ENCODE measurements at regions not wholly inside any gene's neighbourhood (a gene's known extent, or its start where the extent isn't known, plus 50 kb on each side); places are given as distances from the start of the nearest gene placed in this dataset.
"Not testable (repeated sequence)": the region's sequence is repeated elsewhere in the genome, so short reads cannot be mapped to it uniquely, and the experiment has no call there.

DNA sequence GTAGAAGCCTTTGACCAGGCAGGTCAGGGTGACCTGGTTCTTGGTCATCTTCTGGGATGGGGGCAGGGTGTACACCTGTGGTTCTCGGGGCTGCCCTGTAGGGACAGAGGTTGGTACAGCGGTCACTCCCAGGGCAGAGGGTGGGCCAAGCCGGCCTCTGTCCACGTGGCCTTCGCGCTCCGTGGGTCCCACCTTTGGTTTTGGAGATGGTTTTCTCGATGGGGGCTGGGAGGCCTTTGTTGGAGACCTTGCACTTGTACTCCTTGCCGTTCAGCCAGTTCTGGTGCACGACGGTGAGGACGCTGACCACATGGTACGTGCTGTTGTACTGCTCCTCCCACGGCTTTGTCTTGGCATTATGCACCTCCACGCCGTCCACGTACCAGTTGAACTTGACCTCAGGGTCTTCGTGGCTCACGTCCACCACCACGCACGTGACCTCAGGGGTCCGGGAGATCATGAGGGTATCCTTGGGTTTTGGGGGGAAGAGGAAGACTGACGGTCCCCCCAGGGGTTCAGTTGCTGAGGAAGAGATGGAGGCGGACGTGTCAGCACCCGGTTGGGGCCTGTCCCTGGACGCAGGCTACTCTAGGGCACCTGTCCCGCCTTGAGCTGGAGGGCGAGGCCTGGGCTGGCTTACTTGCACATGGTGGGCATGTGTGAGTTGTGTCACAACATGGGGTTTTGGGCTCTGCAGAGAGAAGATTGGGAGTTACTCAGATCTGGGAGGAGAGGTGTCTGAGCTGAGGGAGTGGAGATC is 142.3 kb downstream of the TMEM121 start:
- H3K36me3 Mint-ChIP-seq, H3K4me1 Mint-ChIP-seq: not testable (repeated sequence)

DNA sequence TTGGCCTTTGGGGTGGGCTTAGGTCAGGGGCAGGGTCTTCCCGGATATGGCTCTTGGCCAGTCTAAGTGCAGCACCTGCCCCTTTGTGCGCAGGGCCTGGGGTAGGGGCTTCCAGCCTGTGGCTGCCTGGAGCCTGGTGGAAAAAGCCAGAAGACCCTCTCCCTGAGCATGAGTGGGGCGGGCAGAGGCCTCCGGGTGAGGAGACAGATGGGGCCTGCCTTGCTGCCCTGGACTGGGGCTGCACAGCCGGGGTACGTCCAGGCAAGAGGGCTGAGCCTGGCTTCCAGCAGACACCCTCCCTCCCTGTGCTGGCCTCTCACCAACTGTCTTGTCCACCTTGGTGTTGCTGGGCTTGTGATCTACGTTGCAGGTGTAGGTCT is 142.8 kb downstream of the TMEM121 start:
- ATAC-seq: not testable (repeated sequence)

More for the DNA sequence above, 142.3 kb downstream of the TMEM121 start:
- H3K27ac Mint-ChIP-seq; DNase-seq; ATAC-seq; H3K9me3 Mint-ChIP-seq (ENCODE audit: low read depth); H3K27me3 Mint-ChIP-seq; H3K4me3 Mint-ChIP-seq; CTCF ChIA-PET: not testable (repeated sequence)

DNA sequence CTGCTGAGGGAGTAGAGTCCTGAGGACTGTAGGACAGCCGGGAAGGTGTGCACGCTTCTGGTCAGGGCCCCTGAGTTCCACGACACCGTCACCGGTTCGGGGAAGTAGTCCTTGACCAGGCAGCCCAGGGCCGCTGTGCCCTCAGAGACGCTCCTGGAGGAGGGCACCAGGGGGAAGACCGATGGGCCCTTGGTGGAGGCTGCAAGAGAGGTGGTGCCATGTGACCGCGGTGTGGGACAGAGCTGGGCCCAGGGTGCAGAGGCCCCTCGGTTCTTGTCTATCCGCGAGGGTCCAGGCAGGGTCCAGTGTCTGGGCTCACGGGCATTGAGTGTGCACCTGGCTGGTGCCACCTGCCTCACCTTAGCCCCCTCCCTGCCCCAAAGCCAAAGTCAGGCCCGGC is 143.3 kb downstream of the TMEM121 start:
- H3K4me1 Mint-ChIP-seq; H3K27ac Mint-ChIP-seq; H3K27me3 Mint-ChIP-seq; DNase-seq; H3K36me3 Mint-ChIP-seq; H3K9me3 Mint-ChIP-seq (ENCODE audit: low read depth); H3K4me3 Mint-ChIP-seq; ATAC-seq; CTCF ChIA-PET: not testable (repeated sequence)

More for the DNA sequence above, 142.8 kb downstream of the TMEM121 start:
- H3K27ac Mint-ChIP-seq; CTCF ChIA-PET; H3K9me3 Mint-ChIP-seq (ENCODE audit: low read depth); DNase-seq; H3K4me3 Mint-ChIP-seq; H3K27me3 Mint-ChIP-seq; H3K4me1 Mint-ChIP-seq; H3K36me3 Mint-ChIP-seq: not testable (repeated sequence)

DNA sequence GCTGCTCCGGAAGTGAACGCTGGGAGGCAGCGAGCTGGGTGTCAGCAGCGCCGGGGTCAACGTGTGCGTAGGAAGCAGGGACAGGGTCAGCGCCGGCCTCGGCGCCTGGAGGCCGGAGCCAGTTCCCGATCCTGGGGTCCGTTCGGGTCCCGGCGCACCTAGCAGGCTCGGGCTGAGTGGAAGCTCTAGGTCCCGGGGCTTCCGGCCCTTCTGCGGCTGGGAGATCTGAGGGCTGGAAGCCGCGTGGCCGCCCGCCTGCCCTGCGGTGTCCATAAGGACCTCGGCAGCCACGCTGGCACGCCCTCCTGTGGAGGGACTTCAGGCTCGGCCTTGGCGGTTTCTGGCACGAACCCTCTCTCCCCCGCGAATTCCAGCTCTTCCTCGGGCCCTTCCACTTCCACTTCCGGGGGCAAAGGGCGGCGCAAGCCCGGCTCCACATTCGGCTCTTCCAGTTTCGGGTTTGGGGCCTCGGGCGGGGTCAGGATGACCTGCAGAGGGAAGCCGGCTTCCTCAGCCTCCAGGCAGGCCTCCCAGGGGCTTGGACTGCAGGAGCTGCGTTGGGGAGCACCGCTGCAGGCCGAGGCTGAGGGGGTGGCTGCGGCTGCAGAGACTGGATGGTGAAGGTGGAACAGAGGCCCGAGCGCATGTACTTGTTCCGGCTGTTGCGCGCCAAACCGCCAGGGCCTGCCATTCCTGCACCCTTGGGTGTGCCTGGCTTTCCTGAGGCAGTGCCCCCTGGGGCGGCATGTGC is 146.2 kb downstream of the TMEM121 start:
- H3K4me1 Mint-ChIP-seq; CTCF ChIA-PET; H3K4me3 Mint-ChIP-seq; ATAC-seq; H3K36me3 Mint-ChIP-seq; H3K27ac Mint-ChIP-seq; H3K27me3 Mint-ChIP-seq; DNase-seq; H3K9me3 Mint-ChIP-seq (ENCODE audit: low read depth): not testable (repeated sequence)

DNA sequence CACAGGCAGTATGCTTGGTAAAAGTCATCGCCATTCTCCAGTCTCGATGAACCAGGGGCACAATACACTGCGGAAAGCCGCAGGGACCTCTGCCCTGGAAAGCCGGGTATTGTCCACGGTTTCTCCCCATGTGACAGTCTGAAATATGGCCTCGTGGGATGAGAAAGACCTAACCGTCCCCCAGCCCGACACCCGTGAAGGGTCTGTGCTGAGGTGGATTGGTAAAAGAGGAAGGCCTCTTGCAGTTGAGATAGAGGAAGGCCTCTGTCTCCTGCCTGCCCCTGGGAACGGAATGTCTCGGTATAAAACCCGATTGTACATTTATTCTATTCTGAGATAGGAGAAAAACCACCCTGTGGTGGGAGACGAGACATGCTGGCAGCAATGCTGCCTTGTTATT is 149.1 kb downstream of the TMEM121 start:
- CTCF ChIA-PET: interaction anchor here (0.6 to 0.9 kb wide), 2 partner anchors 269 to 271 kb away, joined by 3 to 6 read pairs; no protein-coding TSS in a partner anchor
- H3K36me3 Mint-ChIP-seq; DNase-seq; H3K27me3 Mint-ChIP-seq; ATAC-seq; H3K4me1 Mint-ChIP-seq; H3K9me3 Mint-ChIP-seq (ENCODE audit: low read depth); H3K4me3 Mint-ChIP-seq; H3K27ac Mint-ChIP-seq: not testable (repeated sequence)

DNA sequence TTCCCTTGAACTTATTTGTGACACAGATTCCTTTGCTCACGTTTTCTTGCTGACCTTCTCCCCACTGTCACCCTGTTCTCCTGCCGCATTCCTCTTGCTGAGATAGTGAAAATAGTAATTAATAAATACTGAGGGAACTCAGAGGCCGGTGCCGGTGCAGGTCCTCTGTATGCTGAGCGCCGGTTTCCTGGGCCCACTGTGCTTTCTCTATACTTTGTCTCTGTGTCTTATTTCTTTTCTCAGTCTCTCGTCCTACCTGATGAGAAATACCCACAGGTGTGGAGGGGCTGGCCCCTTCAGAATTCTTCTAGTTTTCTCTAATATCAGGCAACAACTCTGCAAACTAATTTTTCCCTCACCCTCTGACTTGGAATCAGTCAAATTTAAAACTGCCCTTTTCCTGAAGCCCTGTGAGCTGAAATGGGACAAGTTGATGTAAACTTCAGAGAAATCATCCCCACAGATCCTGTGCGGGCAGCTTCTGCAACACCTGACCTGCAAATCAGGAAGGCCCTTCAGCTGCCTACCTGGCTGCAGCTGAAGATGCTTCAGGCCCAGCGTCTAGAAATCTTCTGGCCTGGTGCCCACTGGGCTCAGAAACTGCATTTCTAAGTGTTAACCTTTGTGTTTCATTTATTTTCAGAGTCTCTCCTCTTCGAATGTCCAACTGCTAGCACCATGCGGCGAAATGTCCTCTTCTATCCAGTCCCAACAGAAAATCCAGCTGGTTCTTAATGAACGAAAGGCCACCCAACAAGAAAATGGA is 149.7 kb downstream of the TMEM121 start:
- CTCF ChIA-PET: interaction anchor here (0.7 to 2.8 kb wide), 3 partner anchors 250 to 269 kb away, joined by 3 to 25 read pairs (median 4); no protein-coding TSS in a partner anchor
- not testable (repeated sequence) for H3K27ac Mint-ChIP-seq; ATAC-seq; H3K36me3 Mint-ChIP-seq; DNase-seq; H3K9me3 Mint-ChIP-seq (ENCODE audit: low read depth); H3K27me3 Mint-ChIP-seq; H3K4me3 Mint-ChIP-seq; H3K4me1 Mint-ChIP-seq

DNA sequence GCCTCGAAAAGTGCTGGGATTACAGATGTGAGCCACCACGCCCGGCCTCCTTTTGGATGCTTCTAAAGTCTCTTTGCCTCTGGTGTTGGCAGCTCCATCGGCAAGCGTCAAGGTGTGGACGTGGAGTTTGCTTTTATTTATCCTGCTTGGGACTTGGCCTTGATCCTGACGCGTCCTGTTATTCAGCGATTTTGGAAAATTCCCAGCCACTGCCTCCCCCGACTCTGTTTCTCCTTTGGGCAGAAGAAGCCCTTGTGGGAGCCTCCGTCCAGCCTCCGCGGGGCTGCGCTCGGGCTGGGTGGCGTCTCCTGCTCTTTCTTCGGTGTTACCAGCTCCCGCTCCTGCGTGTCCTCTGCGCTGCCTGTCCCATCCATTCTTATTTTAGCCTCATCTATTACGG is 151.7 kb downstream of the TMEM121 start:
- DNase-seq; ATAC-seq; H3K27ac Mint-ChIP-seq; H3K27me3 Mint-ChIP-seq; H3K4me3 Mint-ChIP-seq; H3K36me3 Mint-ChIP-seq; H3K9me3 Mint-ChIP-seq (ENCODE audit: low read depth); H3K4me1 Mint-ChIP-seq: not testable (repeated sequence)
- CTCF ChIA-PET: interaction anchor here (0.5 to 2.8 kb wide), 4 partner anchors 267 to 336 kb away, joined by 3 to 25 read pairs (median 4); no protein-coding TSS in a partner anchor

DNA sequence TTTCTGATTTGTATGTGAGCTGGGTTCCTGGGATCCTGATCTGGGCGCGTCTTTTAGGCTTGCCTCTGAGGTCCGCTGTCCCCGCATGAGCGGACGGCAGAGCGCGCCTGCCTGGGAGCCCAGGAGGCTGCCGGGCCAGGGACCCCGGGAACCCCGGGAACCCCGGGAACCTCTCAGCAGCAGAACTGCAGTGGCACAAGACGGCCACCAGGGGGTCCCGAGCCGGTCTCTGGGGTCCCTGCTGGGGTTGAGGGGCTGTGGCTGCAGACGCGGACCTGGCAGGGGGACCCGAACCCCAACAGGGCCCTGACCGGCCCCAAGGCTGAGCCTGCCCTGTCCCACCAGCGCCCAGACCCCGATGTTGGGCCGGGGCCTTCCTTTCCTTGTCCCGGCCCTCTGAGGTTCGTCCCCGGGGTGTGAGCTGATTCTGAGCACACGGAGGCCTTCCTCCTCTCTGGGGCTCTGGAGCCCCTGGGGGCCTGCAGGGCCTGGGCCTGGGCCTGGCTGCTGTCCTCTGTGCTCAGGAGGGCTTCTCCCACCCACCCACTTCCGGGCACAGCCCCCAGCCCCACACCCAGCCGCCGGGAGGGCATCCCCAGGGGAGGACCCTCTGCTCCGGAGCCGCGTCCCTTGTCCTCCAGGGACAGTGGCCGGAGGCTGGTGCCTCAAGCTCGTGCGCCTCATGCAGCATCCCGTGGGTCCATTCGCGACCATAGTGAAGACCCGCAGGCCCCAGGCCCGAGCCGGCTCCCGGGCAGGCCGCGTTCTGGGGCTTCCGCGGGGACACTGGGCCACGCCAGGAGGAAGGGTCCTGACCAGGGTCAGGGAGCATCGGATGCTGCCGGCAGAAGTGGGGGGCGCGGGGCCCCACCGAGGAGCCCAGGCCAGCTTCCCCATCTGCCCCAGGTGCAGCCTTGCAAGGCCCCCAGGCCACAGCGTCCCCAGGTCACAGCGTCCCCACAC is 152.9 kb downstream of the TMEM121 start:
- not testable (repeated sequence) for DNase-seq; H3K4me3 Mint-ChIP-seq; H3K27me3 Mint-ChIP-seq; ATAC-seq; H3K4me1 Mint-ChIP-seq; H3K36me3 Mint-ChIP-seq; H3K9me3 Mint-ChIP-seq (ENCODE audit: low read depth); H3K27ac Mint-ChIP-seq
- CTCF ChIA-PET: interaction anchor here (0.7 to 0.9 kb wide), 2 partner anchors 254 to 264 kb away, joined by 3 to 7 read pairs; no protein-coding TSS in a partner anchor

DNA sequence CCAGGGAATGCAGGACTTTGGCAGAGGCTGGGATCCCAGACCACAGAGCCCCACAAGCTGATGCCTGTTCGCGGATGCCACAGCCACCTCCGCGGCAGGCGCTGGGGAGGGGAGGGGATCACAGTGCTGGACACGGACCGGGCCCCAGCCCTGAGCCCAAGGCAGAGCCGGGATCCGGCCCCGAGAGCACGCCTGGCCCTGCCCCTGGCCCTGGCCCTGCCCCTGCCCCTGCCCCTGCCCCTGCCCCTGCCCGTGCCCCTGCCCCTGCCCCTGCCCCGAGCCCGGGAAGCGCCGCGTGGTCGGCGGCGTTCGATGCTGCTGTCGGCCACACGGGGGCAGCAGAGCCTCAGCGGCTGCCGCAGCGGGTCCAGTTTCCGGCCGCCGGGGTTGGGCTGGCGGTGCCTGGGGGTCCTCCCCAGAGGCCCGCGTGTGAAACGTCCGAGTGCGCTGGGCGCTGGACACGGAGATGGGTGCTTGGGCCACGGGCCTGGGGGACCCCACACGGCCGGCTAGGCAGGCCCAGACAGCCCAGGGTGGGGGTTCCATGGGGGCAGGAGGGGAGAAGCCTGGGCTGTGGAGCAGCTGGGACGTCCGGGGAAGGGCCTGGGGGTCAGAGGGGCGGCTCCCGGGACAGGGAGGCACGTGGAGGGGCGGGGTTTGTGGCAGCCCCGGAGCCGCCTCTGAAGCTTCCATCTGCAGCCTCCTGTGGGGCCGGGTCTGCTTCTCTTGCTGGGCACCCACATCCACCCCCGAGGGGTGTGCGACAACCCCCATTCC is 153.8 kb downstream of the TMEM121 start:
- not testable (repeated sequence) for H3K4me1 Mint-ChIP-seq; DNase-seq; H3K36me3 Mint-ChIP-seq; H3K4me3 Mint-ChIP-seq; H3K27ac Mint-ChIP-seq; H3K9me3 Mint-ChIP-seq (ENCODE audit: low read depth); H3K27me3 Mint-ChIP-seq
- CTCF ChIA-PET: interaction anchor here (0.7 to 0.9 kb wide), 2 partner anchors 254 to 263 kb away, joined by 3 to 7 read pairs; no protein-coding TSS in a partner anchor
- peak; percentile 72 for ATAC-seq

DNA sequence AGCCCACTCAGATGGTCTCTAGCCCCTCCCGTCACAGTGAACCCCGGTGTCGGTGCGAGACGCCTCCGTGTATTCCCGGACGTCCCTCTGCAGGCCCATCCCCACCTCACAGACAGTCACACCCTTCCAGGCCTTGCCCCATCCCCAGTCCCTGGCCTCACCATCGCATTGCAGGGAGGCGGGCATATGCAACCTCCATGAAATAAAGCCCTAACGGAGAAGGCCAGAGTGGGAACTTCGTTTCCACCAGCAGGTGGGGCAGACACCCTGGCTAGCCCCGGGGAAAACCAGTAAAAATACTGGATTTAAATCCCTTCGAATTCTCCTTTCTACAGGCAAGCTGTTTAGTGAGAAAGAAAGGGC is 154.3 kb downstream of the TMEM121 start:
- ATAC-seq; CTCF ChIA-PET; H3K27ac Mint-ChIP-seq; H3K27me3 Mint-ChIP-seq; H3K36me3 Mint-ChIP-seq; H3K9me3 Mint-ChIP-seq (ENCODE audit: low read depth); DNase-seq; H3K4me3 Mint-ChIP-seq; H3K4me1 Mint-ChIP-seq: not testable (repeated sequence)

DNA sequence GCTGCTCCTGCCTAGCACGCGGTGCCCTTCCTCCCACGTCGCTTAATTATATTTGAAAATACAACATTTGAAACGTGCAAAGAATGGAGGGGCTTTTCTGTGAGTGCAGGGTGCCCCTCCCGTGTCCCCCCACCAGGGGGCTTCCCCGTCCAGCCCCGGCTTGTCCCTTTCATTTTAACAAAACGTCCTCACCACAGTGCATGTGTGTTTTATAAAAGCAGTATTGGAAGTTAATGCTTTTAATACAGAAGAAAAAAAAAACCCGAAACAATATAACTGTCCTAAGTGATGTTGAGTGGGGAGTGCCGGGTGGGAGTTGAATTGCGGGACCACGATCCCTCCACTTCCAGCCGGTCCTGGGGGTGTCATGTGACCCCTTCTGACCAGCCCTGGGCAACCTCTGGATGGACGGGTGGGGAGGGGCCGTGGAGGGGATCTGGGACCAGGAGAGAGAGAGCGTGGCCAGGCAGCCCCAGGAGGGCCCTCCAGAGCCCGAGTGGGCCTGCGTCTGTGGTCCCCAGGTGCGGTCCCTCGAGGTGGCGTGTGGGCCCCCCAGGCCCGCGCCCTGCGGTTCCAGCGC is 155.3 kb downstream of the TMEM121 start:
- H3K27ac Mint-ChIP-seq; H3K4me1 Mint-ChIP-seq; CTCF ChIA-PET; H3K4me3 Mint-ChIP-seq; H3K36me3 Mint-ChIP-seq; H3K9me3 Mint-ChIP-seq (ENCODE audit: low read depth); ATAC-seq; H3K27me3 Mint-ChIP-seq: not testable (repeated sequence)
- peak; percentile 41 for DNase-seq

DNA sequence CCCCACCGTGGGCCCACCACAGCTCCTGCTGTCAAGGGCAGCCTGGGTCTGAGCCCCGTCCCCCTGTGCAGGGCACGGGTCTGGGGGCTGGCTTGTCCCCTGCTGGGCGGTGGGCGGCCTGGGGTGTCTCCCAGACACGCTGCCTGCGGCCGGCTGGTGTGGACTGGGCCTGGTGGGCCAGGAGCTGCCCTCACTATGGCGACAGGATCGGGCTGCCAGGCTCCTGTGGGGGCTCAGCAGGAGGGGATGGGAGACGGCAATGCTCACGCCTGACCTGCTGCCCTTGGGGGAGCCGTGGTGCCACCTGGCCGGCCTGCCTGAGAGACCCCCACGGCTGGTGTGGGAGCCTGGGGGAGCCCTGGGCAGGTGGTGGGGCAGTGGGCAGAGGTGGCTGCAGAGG is 156.1 kb downstream of the TMEM121 start:
- peak; percentile 37 for DNase-seq
- H3K4me3 Mint-ChIP-seq; H3K9me3 Mint-ChIP-seq (ENCODE audit: low read depth); ATAC-seq; H3K36me3 Mint-ChIP-seq; H3K27me3 Mint-ChIP-seq; CTCF ChIA-PET; H3K4me1 Mint-ChIP-seq; H3K27ac Mint-ChIP-seq: not testable (repeated sequence)

All from activated CD8-positive, alpha-beta memory T cell treated with anti-CD3 and anti-CD28 coated beads, Interleukin-2, amount 10 ng/mL, durations not matched to agents 7 days and 5 days (primary cell).